ENCODE measurements at regions not wholly inside any gene's neighbourhood (a gene's known extent, or its start where the extent isn't known, plus 50 kb on each side); places are given as distances from the start of the nearest gene placed in this dataset.

DNA sequence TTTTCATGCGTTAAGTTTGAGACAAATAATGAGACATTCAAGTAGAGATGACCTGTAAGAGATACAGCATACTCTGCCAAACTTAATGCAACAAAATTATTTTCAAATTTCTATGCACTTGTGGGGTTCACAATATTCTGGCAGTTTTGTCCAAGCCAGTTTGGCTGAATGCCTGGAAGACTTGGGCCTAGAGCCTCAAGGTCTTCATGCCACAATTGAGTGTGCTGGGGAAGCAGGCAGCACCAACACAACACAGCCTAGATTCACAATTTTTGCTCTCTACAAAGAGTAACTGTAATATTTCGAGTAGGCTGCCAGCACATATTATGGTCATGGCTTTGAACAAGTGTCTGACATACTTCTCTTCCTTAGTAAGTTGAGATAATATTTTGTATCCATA lies 461.4 kb upstream of the SPHKAP start:
- TF ChIP-seq, protein P1, sequence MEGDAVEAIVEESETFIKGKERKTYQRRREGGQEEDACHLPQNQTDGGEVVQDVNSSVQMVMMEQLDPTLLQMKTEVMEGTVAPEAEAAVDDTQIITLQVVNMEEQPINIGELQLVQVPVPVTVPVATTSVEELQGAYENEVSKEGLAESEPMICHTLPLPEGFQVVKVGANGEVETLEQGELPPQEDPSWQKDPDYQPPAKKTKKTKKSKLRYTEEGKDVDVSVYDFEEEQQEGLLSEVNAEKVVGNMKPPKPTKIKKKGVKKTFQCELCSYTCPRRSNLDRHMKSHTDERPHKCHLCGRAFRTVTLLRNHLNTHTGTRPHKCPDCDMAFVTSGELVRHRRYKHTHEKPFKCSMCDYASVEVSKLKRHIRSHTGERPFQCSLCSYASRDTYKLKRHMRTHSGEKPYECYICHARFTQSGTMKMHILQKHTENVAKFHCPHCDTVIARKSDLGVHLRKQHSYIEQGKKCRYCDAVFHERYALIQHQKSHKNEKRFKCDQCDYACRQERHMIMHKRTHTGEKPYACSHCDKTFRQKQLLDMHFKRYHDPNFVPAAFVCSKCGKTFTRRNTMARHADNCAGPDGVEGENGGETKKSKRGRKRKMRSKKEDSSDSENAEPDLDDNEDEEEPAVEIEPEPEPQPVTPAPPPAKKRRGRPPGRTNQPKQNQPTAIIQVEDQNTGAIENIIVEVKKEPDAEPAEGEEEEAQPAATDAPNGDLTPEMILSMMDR (IDR thresholded peaks at IDR 0.05; ENCODE audit: low read length) = no peak
- no peak for TF ChIP-seq EZH2 (IDR thresholded peaks at IDR 0.05; ENCODE audit: borderline replicate concordance, low read length)
